ENCODE measurements at regions not wholly inside any gene's neighbourhood (a gene's known extent, or its start where the extent isn't known, plus 50 kb on each side); places are given as distances from the start of the nearest gene placed in this dataset.

DNA sequence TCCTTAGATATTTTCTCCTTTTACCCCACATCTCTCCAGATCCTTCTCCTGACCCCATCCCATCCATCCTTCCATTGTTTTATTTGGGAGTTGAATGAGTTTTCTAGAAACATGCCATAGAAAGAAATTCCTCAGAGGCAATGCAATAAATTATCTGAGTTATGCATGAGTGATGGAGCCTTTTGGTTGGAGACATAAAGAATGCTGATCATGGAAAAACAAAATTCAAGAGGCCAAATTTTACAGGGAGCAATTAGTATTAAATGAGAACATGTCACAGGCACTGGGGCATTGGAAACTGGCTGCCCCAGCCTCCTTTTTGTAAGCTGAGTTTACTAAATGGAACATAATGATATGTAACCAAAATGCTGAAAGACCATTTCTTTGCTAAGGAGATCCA is 74.2 kb upstream of the LCLAT1 start:
- TF ChIP-seq EZH2 (IDR thresholded peaks at IDR 0.05; ENCODE audit: borderline replicate concordance, low read depth, low read length, severe bottlenecking) = no peak
- TF ChIP-seq POLR2AphosphoS5 (IDR thresholded peaks at IDR 0.05; ENCODE audit: insufficient read depth, low read depth, low read length) = no peak

Measured in endothelial cell of umbilical vein (primary cell).